H1 (cell line): ENCODE measurements at regions not wholly inside any gene's neighbourhood (a gene's known extent, or its start where the extent isn't known, plus 50 kb on each side); places are given as distances from the start of the nearest gene placed in this dataset.

Experiments
- CTCF ChIA-PET: fragments of 300-600 bp; sonication (Branson Sonifier 250); formaldehyde crosslinking; loops from one replicate; lab custom pipeline; 2021; ENCODE audit not compliant: partially characterized antibody; lab: Charles Lee
- POLR2A ChIA-PET: fragments of 300-600 bp; sonication (Branson Sonifier 250); formaldehyde crosslinking; loops from one replicate; lab custom pipeline; 2021; ENCODE audit warnings: inconsistent platforms; ENCODE audit not compliant: partially characterized antibody; lab: Charles Lee
- DNase-seq, 2 experiments: peaks; one replicate each; pipeline versions ENCODE4 v3.0.0 to v3.0.0-alpha.2; 2010 to 2022; ENCODE audit warnings: low spot score in 2 of 2, low read depth in 1 of 2, mixed read lengths in 1 of 2
- FAIRE-seq: peaks from 2 replicates; lab custom pipeline; 2011; peaks lifted over from hg19 to GRCh38; lab: Jason Lieb, UNC
- H2AFZ ChIP-seq: 2 replicates; pipeline ENCODE4 v1.8.1; 2012; ENCODE audit warnings: low read length, inconsistent platforms
- H2AK5ac ChIP-seq: 2 replicates; pipeline ENCODE4 v1.6.1; 2013; ENCODE audit warnings: low read depth, low read length
- H2BK120ac ChIP-seq: replicated peaks from 2 replicates; pipeline ENCODE3; 2013; ENCODE audit warnings: low read depth, low read length, inconsistent platforms
- H2BK12ac ChIP-seq: 2 replicates; pipeline ENCODE4 v1.6.1; 2013; ENCODE audit warnings: low read depth, low read length
- H2BK15ac ChIP-seq: 2 replicates; pipeline ENCODE4 v1.6.1; 2013; ENCODE audit warnings: low read length
- H2BK20ac ChIP-seq: 2 replicates; pipeline ENCODE4 v1.6.1; 2013; ENCODE audit warnings: low read length
- H2BK5ac ChIP-seq: 2 replicates; pipeline ENCODE4 v1.6.1; 2013; ENCODE audit warnings: low read depth, low read length
- H3K14ac ChIP-seq: 2 replicates; pipeline ENCODE4 v1.6.1; 2013; ENCODE audit warnings: inconsistent platforms; ENCODE audit not compliant: insufficient read length
- H3K18ac ChIP-seq: 2 replicates; pipeline ENCODE4 v1.6.1; 2013; ENCODE audit warnings: low read length; ENCODE audit errors: extremely low read depth
- H3K23ac ChIP-seq: 2 replicates; pipeline ENCODE4 v1.6.1; 2013; ENCODE audit warnings: inconsistent platforms; ENCODE audit not compliant: insufficient read length
- H3K23me2 ChIP-seq: 2 replicates; pipeline ENCODE4 v1.6.1; 2013; ENCODE audit warnings: low read depth, low read length
- H3K27ac ChIP-seq: 2 replicates; pipeline ENCODE4 v1.6.1; 2011; ENCODE audit warnings: low read depth, low read length, inconsistent platforms
- H3K27me3 ChIP-seq, 4 experiments: replicated peaks in 1 of 4; 1 replicate in 1 of 4; 2 replicates in 3 of 4; pipeline versions ENCODE4 v1.6.1 to v1.8.1; 2011 to 2013; ENCODE audit warnings: low read length in 3 of 4, mild to moderate bottlenecking in 3 of 4, inconsistent platforms in 2 of 4, mixed read lengths in 2 of 4, moderate library complexity in 1 of 4; ENCODE audit not compliant: control insufficient read depth in 3 of 4, insufficient read depth in 3 of 4; ENCODE audit errors: extremely low read depth in 1 of 4
- H3K36me3 ChIP-seq, 4 experiments: 2 replicates each; pipeline versions ENCODE4 v1.6.1 to v1.8.1; 2011 to 2013; ENCODE audit warnings: mild to moderate bottlenecking in 4 of 4, low read length in 3 of 4, moderate library complexity in 2 of 4, control low read depth in 1 of 4, inconsistent platforms in 1 of 4; ENCODE audit not compliant: insufficient read depth in 4 of 4, control insufficient read depth in 2 of 4
- H3K4ac ChIP-seq: replicated peaks from 2 replicates; pipeline ENCODE3; 2013; ENCODE audit warnings: low read length, low read depth, mixed read lengths, inconsistent platforms; ENCODE audit not compliant: insufficient read length
- H3K4me1 ChIP-seq, 4 experiments: replicated peaks in 1 of 4; 1 replicate in 1 of 4; 2 replicates in 3 of 4; pipeline versions ENCODE4 v1.6.1 to v1.8.1; 2011 to 2013; ENCODE audit warnings: low read length in 3 of 4, inconsistent platforms in 2 of 4, mixed read lengths in 1 of 4; ENCODE audit not compliant: insufficient read depth in 4 of 4, control insufficient read depth in 3 of 4
- H3K4me2 ChIP-seq, 2 experiments: 2 replicates each; pipeline versions ENCODE4 v1.6.1 to v1.8.1; 2011 to 2013; ENCODE audit warnings: low read depth in 2 of 2, low read length in 2 of 2, control low read depth in 1 of 2, inconsistent platforms in 1 of 2, mild to moderate bottlenecking in 1 of 2; ENCODE audit not compliant: insufficient read depth in 1 of 2
- H3K4me3 ChIP-seq, 4 experiments: fragments of 200-600, 300-600 bp in 1 of 4; sonication (generic), shearing (Covaris generic), sonication (Bioruptor Twin) in 1 of 4; 2 replicates each; pipeline versions ENCODE4 v1.5.1 to v1.8.1; 2011 to 2016; ENCODE audit warnings: low read length in 4 of 4, low read depth in 3 of 4, control low read depth in 2 of 4, inconsistent platforms in 2 of 4, mild to moderate bottlenecking in 2 of 4, mixed read lengths in 1 of 4, moderate library complexity in 1 of 4; ENCODE audit not compliant: insufficient read depth in 2 of 4; ENCODE audit errors: extremely low read depth in 1 of 4
- H3K56ac ChIP-seq: replicated peaks from 2 replicates; pipeline ENCODE3; 2013; ENCODE audit warnings: low read depth, mild to moderate bottlenecking, mixed read lengths, low read length, inconsistent platforms; ENCODE audit not compliant: insufficient read length
- H3K79me1 ChIP-seq: 2 replicates; pipeline ENCODE4 v1.6.1; 2013; ENCODE audit warnings: low read depth, low read length, control low read depth
- H3K79me2 ChIP-seq, 2 experiments: 2 replicates each; pipeline versions ENCODE4 v1.6.1 to v1.8.1; 2012 to 2013; ENCODE audit warnings: low read length in 2 of 2, mild to moderate bottlenecking in 2 of 2, inconsistent platforms in 1 of 2; ENCODE audit not compliant: insufficient read depth in 2 of 2, control insufficient read depth in 1 of 2
- H3K9ac ChIP-seq, 4 experiments: replicated peaks in 1 of 4; 1 replicate in 1 of 4; 2 replicates in 3 of 4; pipeline versions ENCODE4 v1.6.1 to v1.8.1; 2011 to 2013; ENCODE audit warnings: low read depth in 3 of 4, low read length in 3 of 4, control low read depth in 2 of 4, mild to moderate bottlenecking in 2 of 4, moderate library complexity in 2 of 4, inconsistent platforms in 1 of 4; ENCODE audit errors: extremely low read depth in 1 of 4
- H3K9me3 ChIP-seq, 2 experiments: 2 replicates each; pipeline versions ENCODE4 v1.6.1 to v1.8.1; 2012 to 2013; ENCODE audit warnings: mild to moderate bottlenecking in 2 of 2, moderate library complexity in 2 of 2, control low read depth in 1 of 2, inconsistent platforms in 1 of 2, low read depth in 1 of 2, low read length in 1 of 2, mixed read lengths in 1 of 2; ENCODE audit not compliant: insufficient read depth in 2 of 2
- H4K20me1 ChIP-seq, 2 experiments: replicated peaks in 1 of 2; 2 replicates each; pipeline versions ENCODE3 to v1.8.1; 2011 to 2013; ENCODE audit warnings: inconsistent platforms in 2 of 2, low read length in 2 of 2, mild to moderate bottlenecking in 1 of 2; ENCODE audit not compliant: insufficient read depth in 2 of 2, control insufficient read depth in 1 of 2
- H4K5ac ChIP-seq: 2 replicates; pipeline ENCODE4 v1.6.1; 2013; ENCODE audit warnings: low read length, low read depth, mixed read lengths, inconsistent platforms; ENCODE audit not compliant: insufficient read length
- H4K8ac ChIP-seq: 2 replicates; pipeline ENCODE4 v1.8.0; 2013; ENCODE audit warnings: mild to moderate bottlenecking, moderate library complexity, low read length, inconsistent platforms; ENCODE audit not compliant: insufficient read depth; ENCODE audit errors: extremely low read depth
- H4K91ac ChIP-seq: replicated peaks from 2 replicates; pipeline ENCODE3; 2013; ENCODE audit warnings: low read length, mixed read lengths, inconsistent platforms; ENCODE audit not compliant: insufficient read length
- ASH2L ChIP-seq: fragments of 200-600, 300-600 bp; sonication (generic); IDR thresholded peaks from one replicate; pipeline ENCODE4 v1.7.1; 2017; ENCODE audit warnings: low read length
- BRCA1 ChIP-seq: IDR thresholded peaks from 2 replicates; pipeline ENCODE4 v1.6.1; 2012; ENCODE audit warnings: low read depth, low read length, improper control_type of control experiment
- CREB1 ChIP-seq: IDR thresholded peaks from 2 replicates; pipeline ENCODE4 v1.6.1; 2012; ENCODE audit warnings: inconsistent platforms
- KDM4A ChIP-seq: IDR thresholded peaks from one replicate; pipeline ENCODE4 v1.7.1; 2012; ENCODE audit warnings: low read depth, mild to moderate bottlenecking, moderate library complexity, low read length, inconsistent platforms; ENCODE audit not compliant: severe bottlenecking
- RBBP5 ChIP-seq: IDR thresholded peaks from 2 replicates; pipeline ENCODE4 v1.7.1; 2012; ENCODE audit warnings: low read depth, mild to moderate bottlenecking, inconsistent platforms, low read length, moderate library complexity, borderline replicate concordance
- SIRT6 ChIP-seq: IDR thresholded peaks from one replicate; pipeline ENCODE4 v1.7.1; 2012; ENCODE audit warnings: low read length, inconsistent platforms
- TAF7 ChIP-seq: optimal IDR thresholded peaks from 2 replicates; pipeline ENCODE3; 2011; ENCODE audit warnings: low read depth, mild to moderate bottlenecking, inconsistent platforms, low read length, moderate library complexity, borderline replicate concordance
- WGBS, 2 experiments: shearing (Covaris generic) in 1 of 2; methylation state at CpG; one replicate each; pipeline versions ENCODE4 v1.1.6 to v1.1.7; 2013 to 2015; ENCODE audit warnings: low lambda C conversion rate in 2 of 2, mixed read lengths in 2 of 2, inconsistent platforms in 1 of 2, low coverage in 1 of 2, missing lambda C conversion rate in 1 of 2; ENCODE audit not compliant: insufficient replicate concordance in 2 of 2, insufficient coverage in 1 of 2, insufficient read length in 1 of 2; ENCODE audit errors: extremely low coverage in 1 of 2, missing lambda C conversion rate in 1 of 2; 5-methylcytosine and 5-hydroxymethylcytosine counted together
- TF ChIP-seq, protein P1 (sequence below): IDR thresholded peaks from 2 replicates; pipeline ENCODE4 v1.6.1; 2011; ENCODE audit warnings: low read depth, mild to moderate bottlenecking, low read length; ENCODE audit not compliant: insufficient read depth

DNA sequence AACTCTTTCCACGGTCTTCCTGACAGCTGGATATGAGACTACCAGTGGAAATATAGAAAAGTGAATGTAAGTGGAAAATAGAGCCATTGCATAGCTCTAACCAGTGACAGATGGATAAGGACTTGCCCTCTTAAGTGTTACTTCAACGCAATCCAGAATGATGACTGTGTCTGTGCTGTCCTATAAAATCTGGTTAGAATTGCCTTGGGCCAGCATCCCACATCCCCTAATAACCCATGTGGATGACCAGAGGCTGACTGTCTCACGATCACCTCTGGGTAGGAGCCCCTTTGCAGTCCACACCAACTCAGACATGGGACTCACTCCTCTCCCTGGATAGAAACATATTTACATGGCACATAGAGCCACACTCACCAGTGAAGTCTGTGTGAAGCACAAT, 186.6 kb downstream of the C1D start:
- no peak overlapping the region for H2BK5ac ChIP-seq
- FAIRE-seq (no peak), DNase-seq (no peak)
- no peak overlapping the region for H3K23ac ChIP-seq
- no peak overlapping the region for H3K18ac ChIP-seq
- H3K23me2 ChIP-seq: no peaks in the 10 kb centered on the region
- no peak overlapping the region for H3K14ac ChIP-seq
- CTCF ChIA-PET: no interaction called here
- TF ChIP-seq KDM4A: no peak
- no peak for TF ChIP-seq RBBP5
- no peak for TF ChIP-seq TAF7
- TF ChIP-seq, protein P1, sequence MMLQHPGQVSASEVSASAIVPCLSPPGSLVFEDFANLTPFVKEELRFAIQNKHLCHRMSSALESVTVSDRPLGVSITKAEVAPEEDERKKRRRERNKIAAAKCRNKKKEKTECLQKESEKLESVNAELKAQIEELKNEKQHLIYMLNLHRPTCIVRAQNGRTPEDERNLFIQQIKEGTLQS: no peak
- TF ChIP-seq ASH2L: no peak
- no peak for TF ChIP-seq SIRT6
- TF ChIP-seq BRCA1: no peak
- TF ChIP-seq CREB1: no peak
- no peak overlapping the region for H3K27ac ChIP-seq
- no peak overlapping the region for H3K4ac ChIP-seq
- H3K9me3 ChIP-seq: no peaks in the 10 kb centered on the region
- no peak overlapping the region for H2BK20ac ChIP-seq
- H2AK5ac ChIP-seq: no peak overlapping the region
- H2AFZ ChIP-seq: no peak overlapping the region
- no peak overlapping the region for H4K91ac ChIP-seq
- no peaks in the 10 kb centered on the region for H3K79me2 ChIP-seq
- H2BK12ac ChIP-seq: no peak overlapping the region
- H4K20me1 ChIP-seq: no peaks in the 10 kb centered on the region
- no peak overlapping the region for H4K8ac ChIP-seq
- H3K27me3 ChIP-seq: no peaks in the 10 kb centered on the region
- H4K5ac ChIP-seq: no peak overlapping the region
- no peak overlapping the region for H2BK120ac ChIP-seq
- no peak overlapping the region for H3K56ac ChIP-seq
- no peak overlapping the region for H3K9ac ChIP-seq
- POLR2A ChIA-PET: no interaction called here
- H3K4me2 ChIP-seq: no peak overlapping the region
- no peak overlapping the region for H2BK15ac ChIP-seq
- H3K36me3 ChIP-seq: no peaks in the 10 kb centered on the region
- peaks cover 0 to 3% (median 0%) of the 10 kb centered on the region in 4 experiments; a peak in 1 of 7 replicates for H3K4me1 ChIP-seq
- no peaks in the 10 kb centered on the region for H3K79me1 ChIP-seq
- H3K4me3 ChIP-seq: no peak overlapping the region
- WGBS, 2 experiments: 96% methylated on average over 3 of the region's 3 CpGs; no CpG with 5 or more reads in 1 of the 2 experiments
